GM06990 (cell line): ENCODE measurements at regions not wholly inside any gene's neighbourhood (a gene's known extent, or its start where the extent isn't known, plus 50 kb on each side); places are given as distances from the start of the nearest gene placed in this dataset.

Experiments used
- DNase-seq: peaks from one replicate; pipeline ENCODE4 v3.0.0-alpha.2; 2011; ENCODE audit not compliant: insufficient read length; ENCODE audit errors: extremely low read depth
- H3K27me3 ChIP-seq: replicated peaks from 2 replicates; pipeline ENCODE4 v1.6.0; 2011; ENCODE audit warnings: low read length; ENCODE audit not compliant: control insufficient read depth, insufficient read depth
- H3K36me3 ChIP-seq: 2 replicates; pipeline ENCODE4 v1.5.1; 2011; ENCODE audit warnings: low read length; ENCODE audit not compliant: control insufficient read depth, insufficient read depth
- H3K4me3 ChIP-seq: replicated peaks from 2 replicates; pipeline ENCODE4 v1.5.1; 2011; ENCODE audit warnings: low read depth, mild to moderate bottlenecking, control low read depth, low read length
- TF ChIP-seq, protein P1 (sequence below): IDR thresholded peaks from 2 replicates; pipeline ENCODE4 v1.5.1; 2011; ENCODE audit warnings: low read length, control low read depth, mild to moderate bottlenecking, inconsistent platforms; ENCODE audit not compliant: insufficient read depth, poor library complexity, severe bottlenecking

- Histone ChIP-seq H3K36me3 (no peaks in the 10 kb centered on the region), H3K27me3 (no peaks in the 10 kb centered on the region), H3K4me3 (no peak overlapping the region)
- DNase-seq = no peak
- TF ChIP-seq, protein P1, sequence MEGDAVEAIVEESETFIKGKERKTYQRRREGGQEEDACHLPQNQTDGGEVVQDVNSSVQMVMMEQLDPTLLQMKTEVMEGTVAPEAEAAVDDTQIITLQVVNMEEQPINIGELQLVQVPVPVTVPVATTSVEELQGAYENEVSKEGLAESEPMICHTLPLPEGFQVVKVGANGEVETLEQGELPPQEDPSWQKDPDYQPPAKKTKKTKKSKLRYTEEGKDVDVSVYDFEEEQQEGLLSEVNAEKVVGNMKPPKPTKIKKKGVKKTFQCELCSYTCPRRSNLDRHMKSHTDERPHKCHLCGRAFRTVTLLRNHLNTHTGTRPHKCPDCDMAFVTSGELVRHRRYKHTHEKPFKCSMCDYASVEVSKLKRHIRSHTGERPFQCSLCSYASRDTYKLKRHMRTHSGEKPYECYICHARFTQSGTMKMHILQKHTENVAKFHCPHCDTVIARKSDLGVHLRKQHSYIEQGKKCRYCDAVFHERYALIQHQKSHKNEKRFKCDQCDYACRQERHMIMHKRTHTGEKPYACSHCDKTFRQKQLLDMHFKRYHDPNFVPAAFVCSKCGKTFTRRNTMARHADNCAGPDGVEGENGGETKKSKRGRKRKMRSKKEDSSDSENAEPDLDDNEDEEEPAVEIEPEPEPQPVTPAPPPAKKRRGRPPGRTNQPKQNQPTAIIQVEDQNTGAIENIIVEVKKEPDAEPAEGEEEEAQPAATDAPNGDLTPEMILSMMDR = no peak
These were observed 90.2 kb upstream of the SGIP1 start for GRCh38 chr1:66443793-66444192.

GRCh38 chr1:66444438-66445265 is 89.3 kb upstream of the SGIP1 start:
- no peak for DNase-seq
- Histone ChIP-seq H3K27me3 (no peaks in the 10 kb centered on the region), H3K36me3 (no peaks in the 10 kb centered on the region), H3K4me3 (peak overlapping the region; percentile 60)
- TF ChIP-seq, protein P1 = no peak

GRCh38 chr1:66445492-66446181 is 88.3 kb upstream of the SGIP1 start:
- H3K36me3 ChIP-seq = no peaks in the 10 kb centered on the region
- peak overlapping the region; percentile 60 for H3K4me3 ChIP-seq
- TF ChIP-seq, protein P1 = no peak
- no peaks in the 10 kb centered on the region for H3K27me3 ChIP-seq
- peak; percentile 58 for DNase-seq

GRCh38 chr1:66446261-66447001 is 87.5 kb upstream of the SGIP1 start:
- DNase-seq = peak; percentile 70
- TF ChIP-seq, protein P1 = peak; percentile 63
- Histone ChIP-seq H3K27me3 (no peaks in the 10 kb centered on the region), H3K36me3 (no peaks in the 10 kb centered on the region), H3K4me3 (no peak overlapping the region)

- Histone ChIP-seq H3K27me3 (no peaks in the 10 kb centered on the region), H3K36me3 (no peaks in the 10 kb centered on the region), H3K4me3 (no peak overlapping the region)
- TF ChIP-seq, protein P1 = no peak
- DNase-seq = no peak
These were observed 83.9 kb upstream of the SGIP1 start for GRCh38 chr1:66450043-66450514.
